Chondrocyte (in vitro differentiated cells): ENCODE measurements at regions not wholly inside any gene's neighbourhood (a gene's known extent, or its start where the extent isn't known, plus 50 kb on each side); places are given as distances from the start of the nearest gene placed in this dataset.
A peak's percentile ranks its signal among the peaks of the same experiment; 100 is the strongest.

Experiments
- DNase-seq: peaks from one replicate; pipeline ENCODE4 v3.0.0; 2021; ENCODE audit warnings: mixed read lengths, low spot score
- H3K27ac Mint-ChIP-seq: one replicate; pipeline ENCODE4 v1.8.0; 2021; ENCODE audit warnings: mild to moderate bottlenecking, moderate library complexity, mixed read lengths; ENCODE audit not compliant: unreplicated experiment
- H3K27me3 Mint-ChIP-seq: 2 replicates; pipeline ENCODE4 v1.8.0; 2021; ENCODE audit warnings: low read depth, mixed read lengths
- H3K36me3 Mint-ChIP-seq: 2 replicates; pipeline ENCODE4 v1.8.0; 2021; ENCODE audit warnings: low read depth, mixed read lengths
- H3K4me1 Mint-ChIP-seq: 2 replicates; pipeline ENCODE4 v1.8.0; 2021; ENCODE audit warnings: low read depth, mild to moderate bottlenecking, mixed read lengths
- H3K4me3 Mint-ChIP-seq: one replicate; pipeline ENCODE4 v1.8.0; 2021; ENCODE audit warnings: mild to moderate bottlenecking, moderate library complexity, mixed read lengths; ENCODE audit not compliant: unreplicated experiment
- H3K9me3 Mint-ChIP-seq: 2 replicates; pipeline ENCODE4 v1.8.0; 2021; ENCODE audit warnings: low read depth, mixed read lengths
- TF ChIP-seq, protein P1 (sequence below): fragments of 200-600 bp; sonication (generic); IDR thresholded peaks from 2 replicates; pipeline ENCODE4 v1.5.0; 2021; ENCODE audit warnings: antibody characterized with exemption, mild to moderate bottlenecking, moderate library complexity

DNA sequence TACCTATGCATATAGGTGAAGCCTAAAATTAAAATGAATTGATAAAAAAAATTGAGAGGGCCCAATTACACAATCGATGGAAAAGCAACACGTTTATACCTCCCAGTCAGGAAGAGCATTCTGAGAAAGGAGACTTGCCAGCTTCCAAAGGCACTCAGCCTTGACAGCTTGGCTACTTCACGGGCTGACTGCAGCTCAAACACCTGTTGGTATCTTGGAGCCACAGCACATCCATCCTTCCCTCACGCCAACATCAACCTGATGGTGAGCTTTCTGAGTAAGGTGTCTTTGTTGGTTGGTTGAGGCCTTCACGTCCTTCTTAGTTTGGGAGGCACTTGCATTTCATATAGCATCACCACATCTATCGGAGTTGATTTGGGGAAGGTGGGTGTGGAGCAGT lies 598.9 kb upstream of the DIPK2B start:
- Mint-ChIP-seq H3K27ac (peak overlapping the region; percentile 92), H3K27me3 (no peaks in the 10 kb centered on the region), H3K4me3 (no peak overlapping the region), H3K36me3 (no peaks in the 10 kb centered on the region), H3K9me3 (peaks cover 3% of the 10 kb centered on the region), H3K4me1 (peaks cover 70% of the 10 kb centered on the region)
- no peak for DNase-seq
- TF ChIP-seq, protein P1, sequence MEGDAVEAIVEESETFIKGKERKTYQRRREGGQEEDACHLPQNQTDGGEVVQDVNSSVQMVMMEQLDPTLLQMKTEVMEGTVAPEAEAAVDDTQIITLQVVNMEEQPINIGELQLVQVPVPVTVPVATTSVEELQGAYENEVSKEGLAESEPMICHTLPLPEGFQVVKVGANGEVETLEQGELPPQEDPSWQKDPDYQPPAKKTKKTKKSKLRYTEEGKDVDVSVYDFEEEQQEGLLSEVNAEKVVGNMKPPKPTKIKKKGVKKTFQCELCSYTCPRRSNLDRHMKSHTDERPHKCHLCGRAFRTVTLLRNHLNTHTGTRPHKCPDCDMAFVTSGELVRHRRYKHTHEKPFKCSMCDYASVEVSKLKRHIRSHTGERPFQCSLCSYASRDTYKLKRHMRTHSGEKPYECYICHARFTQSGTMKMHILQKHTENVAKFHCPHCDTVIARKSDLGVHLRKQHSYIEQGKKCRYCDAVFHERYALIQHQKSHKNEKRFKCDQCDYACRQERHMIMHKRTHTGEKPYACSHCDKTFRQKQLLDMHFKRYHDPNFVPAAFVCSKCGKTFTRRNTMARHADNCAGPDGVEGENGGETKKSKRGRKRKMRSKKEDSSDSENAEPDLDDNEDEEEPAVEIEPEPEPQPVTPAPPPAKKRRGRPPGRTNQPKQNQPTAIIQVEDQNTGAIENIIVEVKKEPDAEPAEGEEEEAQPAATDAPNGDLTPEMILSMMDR, result no peak

DNA sequence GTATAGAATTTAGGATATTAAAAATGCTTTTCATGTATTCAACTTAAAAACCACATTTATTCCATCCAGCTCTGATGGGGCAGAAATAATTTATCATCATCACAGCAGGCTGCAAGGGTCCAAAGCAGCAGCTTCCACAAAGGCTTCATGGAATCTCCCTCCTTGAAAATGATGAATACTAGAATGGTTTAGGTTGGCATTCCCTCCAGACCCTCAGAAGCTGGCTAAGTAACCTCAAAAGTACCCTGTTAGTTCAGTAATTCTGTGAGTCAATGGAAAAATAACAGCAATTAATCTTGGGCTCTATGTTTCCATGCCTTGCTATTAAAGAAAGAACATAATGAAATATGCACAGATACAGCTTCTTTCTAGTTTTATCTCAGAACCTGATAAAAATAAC lies 594.9 kb upstream of the DIPK2B start:
- no peak overlapping the region for H3K27ac Mint-ChIP-seq
- H3K4me1 Mint-ChIP-seq, result peaks cover 35% of the 10 kb centered on the region
- peaks cover 1% of the 10 kb centered on the region for H3K36me3 Mint-ChIP-seq
- H3K9me3 Mint-ChIP-seq, result peaks cover 17% of the 10 kb centered on the region
- H3K4me3 Mint-ChIP-seq, result no peak overlapping the region
- no peak for DNase-seq
- TF ChIP-seq, protein P1, result no peak
- H3K27me3 Mint-ChIP-seq, result no peaks in the 10 kb centered on the region

DNA sequence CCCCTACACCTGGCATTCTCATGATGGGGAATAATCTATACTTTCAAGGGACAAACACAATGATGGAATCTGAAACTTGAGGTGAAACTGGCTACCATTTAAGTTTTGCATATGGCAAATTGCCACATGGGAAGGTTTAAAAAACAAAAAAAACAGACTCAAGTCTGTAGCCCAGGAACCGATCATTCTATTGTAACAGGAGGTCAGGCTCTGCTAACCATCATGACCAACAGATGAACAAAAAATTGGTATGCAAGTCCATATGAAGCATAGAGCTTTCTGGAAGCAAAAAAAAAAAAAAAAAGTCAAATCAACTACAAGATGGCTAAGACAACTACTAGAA lies 594.3 kb upstream of the DIPK2B start:
- Mint-ChIP-seq H3K27ac (no peak overlapping the region), H3K9me3 (peaks cover 20% of the 10 kb centered on the region), H3K36me3 (peaks cover 1% of the 10 kb centered on the region), H3K4me1 (peaks cover 32% of the 10 kb centered on the region), H3K4me3 (no peak overlapping the region), H3K27me3 (no peaks in the 10 kb centered on the region)
- no peak for DNase-seq
- TF ChIP-seq, protein P1, result no peak

DNA sequence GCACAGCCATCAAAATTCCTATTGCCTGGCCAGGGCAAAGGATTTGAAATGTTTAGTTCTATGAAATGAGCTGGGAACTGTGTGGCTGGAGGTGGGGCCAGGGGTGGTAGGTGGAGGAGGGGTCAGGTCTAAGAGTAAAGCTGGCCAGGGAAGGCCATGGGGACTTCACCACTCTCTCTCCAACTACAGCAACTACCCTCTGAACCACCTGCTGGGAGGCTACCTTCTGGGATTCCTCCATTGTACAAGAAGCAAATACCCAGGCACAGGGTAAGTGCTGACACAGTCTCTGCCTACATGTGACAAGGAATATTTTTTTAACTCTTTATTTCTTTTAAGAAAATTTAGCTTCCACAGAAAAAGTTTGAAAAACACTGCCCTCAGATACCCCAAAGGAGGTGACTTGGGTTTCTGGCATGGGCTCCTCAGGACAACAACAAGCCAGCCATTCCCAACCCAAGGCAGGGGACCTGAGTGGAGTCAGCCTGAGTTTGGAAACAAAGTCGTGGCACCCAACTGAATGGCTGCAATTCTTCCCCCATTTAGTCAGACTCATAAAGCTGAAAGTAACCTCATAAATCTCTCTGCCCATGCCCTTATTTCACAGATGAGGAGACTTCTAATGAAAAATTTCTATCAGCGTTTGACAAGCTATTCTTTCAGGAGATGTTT lies 593.8 kb upstream of the DIPK2B start:
- Mint-ChIP-seq H3K27me3 (no peaks in the 10 kb centered on the region), H3K4me3 (no peak overlapping the region), H3K4me1 (peaks cover 28% of the 10 kb centered on the region), H3K9me3 (peaks cover 20% of the 10 kb centered on the region), H3K27ac (no peak overlapping the region), H3K36me3 (peaks cover 1% of the 10 kb centered on the region)
- TF ChIP-seq, protein P1, result no peak
- DNase-seq, result no peak

DNA sequence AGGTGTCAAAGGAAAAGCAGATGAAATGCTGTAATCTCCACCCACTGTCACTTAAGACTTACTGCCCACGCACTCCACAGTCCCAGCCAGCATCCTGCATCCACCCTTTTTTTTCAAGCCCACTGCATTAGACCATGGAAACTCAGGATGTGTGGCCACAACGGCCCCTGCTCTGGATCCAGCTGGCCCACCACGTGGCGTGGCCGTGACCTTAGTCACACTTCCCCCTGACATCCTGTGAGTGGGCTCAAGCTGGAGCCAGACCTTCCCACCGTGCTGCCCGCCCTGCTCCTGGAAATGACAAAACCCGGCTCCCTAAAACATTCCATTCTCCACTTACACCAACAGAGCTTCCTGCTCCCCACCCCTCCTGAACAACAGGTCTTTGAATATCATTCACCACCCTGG lies 588.3 kb upstream of the DIPK2B start:
- H3K4me1 Mint-ChIP-seq, result peaks cover 22% of the 10 kb centered on the region
- no peaks in the 10 kb centered on the region for H3K27me3 Mint-ChIP-seq
- H3K4me3 Mint-ChIP-seq, result peak overlapping the region; percentile 40
- H3K36me3 Mint-ChIP-seq, result peaks cover 3% of the 10 kb centered on the region
- TF ChIP-seq, protein P1, result no peak
- DNase-seq, result no peak
- peak overlapping the region; percentile 68 for H3K27ac Mint-ChIP-seq
- peaks cover 25% of the 10 kb centered on the region for H3K9me3 Mint-ChIP-seq
